Brain microvascular endothelial cell (primary cell): ENCODE measurements at regions not wholly inside any gene's neighbourhood (a gene's known extent, or its start where the extent isn't known, plus 50 kb on each side); places are given as distances from the start of the nearest gene placed in this dataset.

Experiments used
- DNase-seq: peaks from one replicate; pipeline ENCODE4 v3.0.0-alpha.2; 2020
- H3K27ac ChIP-seq: fragments of 250-450 bp; sonication (Bioruptor Pico); 2 replicates; pipeline ENCODE4 v1.5.1; 2020; ENCODE audit warnings: mild to moderate bottlenecking, moderate library complexity
- H3K27me3 ChIP-seq: fragments of 250-450 bp; sonication (Bioruptor Pico); replicated peaks from 2 replicates; pipeline ENCODE4 v1.5.1; 2020; ENCODE audit warnings: mild to moderate bottlenecking
- H3K36me3 ChIP-seq: fragments of 250-450 bp; sonication (Bioruptor Pico); replicated peaks from 2 replicates; pipeline ENCODE4 v1.5.1; 2020; ENCODE audit warnings: mild to moderate bottlenecking
- H3K4me3 ChIP-seq: 2 replicates; pipeline ENCODE4 v1.5.1; 2011; ENCODE audit warnings: low read depth, mild to moderate bottlenecking, control low read depth, low read length, moderate library complexity
- CTCF ChIP-seq: IDR thresholded peaks from 2 replicates; pipeline ENCODE4 v1.5.1; 2011; ENCODE audit warnings: low read depth, mild to moderate bottlenecking, moderate library complexity, low read length, control low read depth, inconsistent platforms; ENCODE audit errors: missing control alignments
- in situ Hi-C: cut with HindIII; loops from 2 replicates; pipeline ENCODE4 v1.10.0; 2017; ENCODE audit warnings: low sequenced_read_pairs, low pct_ligation_motif_present

- in situ Hi-C loops: loop anchor here (25.0 kb wide), 1 partner anchor 137 kb away; the partner anchor contains the start of gene HAND1
- no peak for TF ChIP-seq CTCF
- Histone ChIP-seq H3K4me3 (no peak overlapping the region), H3K27me3 (no peaks in the 10 kb centered on the region), H3K27ac (no peak overlapping the region), H3K36me3 (no peaks in the 10 kb centered on the region)
- DNase-seq: no peak
Observed at GRCh38 chr5:154624341-154624740, 130.8 kb upstream of the LARP1 start.

- Histone ChIP-seq H3K27ac (no peak overlapping the region), H3K4me3 (no peak overlapping the region), H3K27me3 (peaks cover 5% of the 10 kb centered on the region), H3K36me3 (no peaks in the 10 kb centered on the region)
- in situ Hi-C loops: loop anchor here (25.0 kb wide), 1 partner anchor 133 kb away; the partner anchor contains the start of gene HAND1
- no peak for DNase-seq
- TF ChIP-seq CTCF: no peak
Observed at GRCh38 chr5:154620411-154620810, 134.8 kb upstream of the LARP1 start.

GRCh38 chr5:154618696-154619095 is 136.5 kb upstream of the LARP1 start:
- Histone ChIP-seq H3K27ac (no peak overlapping the region), H3K36me3 (no peaks in the 10 kb centered on the region), H3K4me3 (no peak overlapping the region), H3K27me3 (peaks cover 5% of the 10 kb centered on the region)
- in situ Hi-C loops: loop anchor here (25.0 kb wide), 1 partner anchor 131 kb away; the partner anchor contains the start of gene HAND1
- TF ChIP-seq CTCF: no peak
- DNase-seq: no peak

- Histone ChIP-seq H3K4me3 (no peak overlapping the region), H3K27me3 (peaks cover 26% of the 10 kb centered on the region), H3K27ac (no peak overlapping the region), H3K36me3 (no peaks in the 10 kb centered on the region)
- no peak for TF ChIP-seq CTCF
- in situ Hi-C loops: loop anchor here (25.0 kb wide), 1 partner anchor 127 kb away; the partner anchor contains the start of gene HAND1
- no peak for DNase-seq
Observed at GRCh38 chr5:154614595-154614994, 136.6 kb upstream of the HAND1 start.

GRCh38 chr5:154614125-154614524 is 136.1 kb upstream of the HAND1 start:
- no peak overlapping the region for H3K4me3 ChIP-seq
- DNase-seq: no peak
- H3K27ac ChIP-seq: no peak overlapping the region
- no peak for TF ChIP-seq CTCF
- H3K36me3 ChIP-seq: no peaks in the 10 kb centered on the region
- in situ Hi-C loops: loop anchor here (25.0 kb wide), 1 partner anchor 127 kb away; the partner anchor contains the start of gene HAND1
- H3K27me3 ChIP-seq: peaks cover 31% of the 10 kb centered on the region

GRCh38 chr5:154612666-154613065 is 134.6 kb upstream of the HAND1 start:
- no peak for DNase-seq
- H3K4me3 ChIP-seq: no peak overlapping the region
- TF ChIP-seq CTCF: no peak
- H3K27ac ChIP-seq: no peak overlapping the region
- H3K36me3 ChIP-seq: no peaks in the 10 kb centered on the region
- H3K27me3 ChIP-seq: peaks cover 40% of the 10 kb centered on the region
- in situ Hi-C loops: loop anchor here (25.0 kb wide), 1 partner anchor 125 kb away; the partner anchor contains the start of gene HAND1
